ENCODE measurements at regions not wholly inside any gene's neighbourhood (a gene's known extent, or its start where the extent isn't known, plus 50 kb on each side); places are given as distances from the start of the nearest gene placed in this dataset.

DNA sequence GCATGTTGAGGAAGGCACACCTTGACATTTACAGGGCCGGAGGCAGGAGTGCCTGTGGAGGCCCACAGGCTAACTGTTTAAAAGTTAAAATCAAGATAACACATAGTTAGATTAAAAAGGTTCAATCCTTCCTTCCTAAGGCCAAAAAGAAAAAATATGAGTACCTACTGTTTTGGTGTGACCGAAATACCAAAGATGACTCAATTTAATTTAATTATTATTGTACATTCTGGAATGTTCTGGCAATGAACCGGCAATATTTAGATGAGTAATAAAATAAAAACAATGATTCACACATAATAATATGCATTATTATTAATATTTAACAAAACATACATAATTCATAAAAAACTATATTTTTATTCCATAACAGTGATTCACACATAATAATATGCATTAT lies 136.8 kb upstream of the NTF3 start:
- no peak overlapping the region for H3K4me3 ChIP-seq
- Mint-ChIP-seq H3K9me3 (peaks cover 6% of the 10 kb centered on the region; the same call in 2 of the 3 replicates), H3K4me1 (peaks cover 20% of the 10 kb centered on the region), H3K36me3 (ENCODE audit: low read depth) (peaks cover 13% of the 10 kb centered on the region; the same call in 2 of the 3 replicates), H3K27ac (no peak overlapping the region), H3K27me3 (ENCODE audit: insufficient read depth, low read depth, poor library complexity) (peaks cover 3% of the 10 kb centered on the region), H3K4me3 (no peak overlapping the region)
- no peaks in the 10 kb centered on the region; the same call in 1 of the 2 replicates for H3K36me3 ChIP-seq (ENCODE audit: insufficient read depth)
- peaks cover 20% of the 10 kb centered on the region for H3K4me1 ChIP-seq (ENCODE audit: insufficient read depth)
- no peak for ATAC-seq
- H2AFZ ChIP-seq, result no peak overlapping the region
- H3K27me3 ChIP-seq (ENCODE audit: insufficient read depth), result no peaks in the 10 kb centered on the region
- no peaks in the 10 kb centered on the region for H3K79me2 ChIP-seq (replicated peaks; ENCODE audit: insufficient read depth)
- no peak for TF ChIP-seq CREB1 (CRISPR knock-in tag; IDR thresholded peaks at IDR 0.05; ENCODE audit: low read depth)
- TF ChIP-seq, protein P1, sequence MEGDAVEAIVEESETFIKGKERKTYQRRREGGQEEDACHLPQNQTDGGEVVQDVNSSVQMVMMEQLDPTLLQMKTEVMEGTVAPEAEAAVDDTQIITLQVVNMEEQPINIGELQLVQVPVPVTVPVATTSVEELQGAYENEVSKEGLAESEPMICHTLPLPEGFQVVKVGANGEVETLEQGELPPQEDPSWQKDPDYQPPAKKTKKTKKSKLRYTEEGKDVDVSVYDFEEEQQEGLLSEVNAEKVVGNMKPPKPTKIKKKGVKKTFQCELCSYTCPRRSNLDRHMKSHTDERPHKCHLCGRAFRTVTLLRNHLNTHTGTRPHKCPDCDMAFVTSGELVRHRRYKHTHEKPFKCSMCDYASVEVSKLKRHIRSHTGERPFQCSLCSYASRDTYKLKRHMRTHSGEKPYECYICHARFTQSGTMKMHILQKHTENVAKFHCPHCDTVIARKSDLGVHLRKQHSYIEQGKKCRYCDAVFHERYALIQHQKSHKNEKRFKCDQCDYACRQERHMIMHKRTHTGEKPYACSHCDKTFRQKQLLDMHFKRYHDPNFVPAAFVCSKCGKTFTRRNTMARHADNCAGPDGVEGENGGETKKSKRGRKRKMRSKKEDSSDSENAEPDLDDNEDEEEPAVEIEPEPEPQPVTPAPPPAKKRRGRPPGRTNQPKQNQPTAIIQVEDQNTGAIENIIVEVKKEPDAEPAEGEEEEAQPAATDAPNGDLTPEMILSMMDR (conservative IDR thresholded peaks at IDR 0.05; ENCODE audit: low read depth in 2 of 2), result no peak
- DNase-seq (ENCODE audit: low spot score), result no peak
- H3K27ac ChIP-seq (ENCODE audit: low read depth), result no peak overlapping the region
- peaks cover 15% of the 10 kb centered on the region; the same call in 1 of the 2 replicates for H3K9me2 ChIP-seq (ENCODE audit: insufficient read depth)
- H3K4me2 ChIP-seq, result no peak overlapping the region
- H3F3A ChIP-seq (replicated peaks; ENCODE audit: low read depth), result no peaks in the 10 kb centered on the region
- H4K20me1 ChIP-seq (replicated peaks; ENCODE audit: insufficient read depth), result no peaks in the 10 kb centered on the region

DNA sequence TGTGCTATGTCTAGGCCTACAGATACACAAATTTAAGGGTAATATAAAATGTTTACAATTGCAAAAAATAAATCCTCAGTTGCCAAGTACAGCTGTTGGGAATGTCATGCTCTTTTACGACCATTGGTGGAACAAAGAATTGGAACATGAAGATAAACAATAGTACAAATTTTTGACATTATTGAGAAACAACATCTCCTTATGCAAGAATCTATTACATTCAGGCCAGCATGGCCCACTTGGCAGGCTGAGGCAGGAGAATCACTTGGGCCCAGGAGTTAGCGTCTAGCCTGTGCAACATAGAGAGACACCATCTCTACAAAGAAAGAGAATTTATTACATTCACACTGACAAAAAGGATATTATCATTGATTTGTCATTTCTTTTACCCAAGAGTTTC lies 135.9 kb upstream of the NTF3 start:
- Histone ChIP-seq H3F3A (replicated peaks; ENCODE audit: low read depth) (no peaks in the 10 kb centered on the region), H3K9me2 (ENCODE audit: insufficient read depth) (peaks cover 19% of the 10 kb centered on the region; the same call in 1 of the 2 replicates), H3K27me3 (ENCODE audit: insufficient read depth) (no peaks in the 10 kb centered on the region), H3K36me3 (ENCODE audit: insufficient read depth) (no peaks in the 10 kb centered on the region; the same call in 1 of the 2 replicates), H3K27ac (ENCODE audit: low read depth) (no peak overlapping the region), H2AFZ (no peak overlapping the region), H3K4me3 (no peak overlapping the region), H3K4me1 (ENCODE audit: insufficient read depth) (peaks cover 20% of the 10 kb centered on the region), H3K4me2 (peak overlapping the region; percentile 50), H4K20me1 (replicated peaks; ENCODE audit: insufficient read depth) (no peaks in the 10 kb centered on the region), H3K79me2 (replicated peaks; ENCODE audit: insufficient read depth) (no peaks in the 10 kb centered on the region)
- Mint-ChIP-seq H3K36me3 (ENCODE audit: low read depth) (peaks cover 8% of the 10 kb centered on the region; the same call in 2 of the 3 replicates), H3K4me3 (no peak overlapping the region), H3K27me3 (ENCODE audit: insufficient read depth, low read depth, poor library complexity) (peaks cover 3% of the 10 kb centered on the region), H3K9me3 (peaks cover 2% of the 10 kb centered on the region; the same call in 2 of the 3 replicates), H3K27ac (no peak overlapping the region), H3K4me1 (peaks cover 16% of the 10 kb centered on the region)
- no peak for DNase-seq (ENCODE audit: low spot score)
- no peak for ATAC-seq
- no peak for TF ChIP-seq REST (IDR thresholded peaks at IDR 0.05; ENCODE audit: unreplicated experiment)
- TF ChIP-seq STAT1 (IDR thresholded peaks at IDR 0.05; ENCODE audit: unreplicated experiment), result no peak
- TF ChIP-seq ETS1 (IDR thresholded peaks at IDR 0.05), result no peak
- TF ChIP-seq CREB1 (CRISPR knock-in tag; IDR thresholded peaks at IDR 0.05; ENCODE audit: low read depth), result no peak
- TF ChIP-seq JUNB (IDR thresholded peaks at IDR 0.05; ENCODE audit: unreplicated experiment), result no peak
- TF ChIP-seq EZH2 (IDR thresholded peaks at IDR 0.05; ENCODE audit: low read depth, unreplicated experiment), result no peak
- TF ChIP-seq POLR2AphosphoS5 (IDR thresholded peaks at IDR 0.05; ENCODE audit: low read depth), result no peak
- no peak for TF ChIP-seq ZNF114 (CRISPR knock-in tag; IDR thresholded peaks at IDR 0.05)
- no peak for TF ChIP-seq EZH2phosphoT487 (IDR thresholded peaks at IDR 0.05; ENCODE audit: unreplicated experiment)
- no peak for TF ChIP-seq ZNF331 (CRISPR knock-in tag; IDR thresholded peaks at IDR 0.05; ENCODE audit: low read depth)
- TF ChIP-seq, protein P1 (conservative IDR thresholded peaks at IDR 0.05; ENCODE audit: low read depth in 2 of 2), result no peak
- no peak for TF ChIP-seq NANOG (IDR thresholded peaks at IDR 0.05; ENCODE audit: borderline replicate concordance)
